Endothelial cell of umbilical vein (primary cell): ENCODE measurements at regions not wholly inside any gene's neighbourhood (a gene's known extent, or its start where the extent isn't known, plus 50 kb on each side); places are given as distances from the start of the nearest gene placed in this dataset.

Experiments used
- BruUV-seq: library from RNA; stranded (reverse); fragments of 400-500 nt; replicated peaks from 2 replicates; lab custom pipeline; 2021; lab: Mats Ljungman, UMichigan
- CTCF ChIA-PET: fragments of 300-600, 350-600 bp; sonication (Branson Sonifier 250); formaldehyde crosslinking; loops from one replicate; lab custom pipeline; 2021; ENCODE audit warnings: antibody characterized with exemption, inconsistent platforms; lab: Charles Lee
- POLR2A ChIA-PET: fragments of 300-600, 350-600 bp; sonication (Branson Sonifier 250); formaldehyde crosslinking; loops from one replicate; lab custom pipeline; 2021; ENCODE audit warnings: antibody characterized with exemption, inconsistent platforms; lab: Charles Lee
- DNase-seq: peaks from one replicate; pipeline ENCODE4 v3.0.0-alpha.2; 2011; ENCODE audit warnings: low read depth, low spot score
- FAIRE-seq: peaks from 2 replicates; lab custom pipeline; 2011; peaks lifted over from hg19 to GRCh38; lab: Jason Lieb, UNC
- H2AFZ ChIP-seq: 2 replicates; pipeline ENCODE4 v1.6.0; 2012; ENCODE audit warnings: low read depth, low read length, control low read depth, inconsistent platforms
- H3K27ac ChIP-seq: 2 replicates; pipeline ENCODE4 v1.5.1; 2011; ENCODE audit warnings: low read depth, mild to moderate bottlenecking, control low read depth, low read length, moderate library complexity; ENCODE audit not compliant: insufficient read depth
- H3K27me3 ChIP-seq, 2 experiments: 2 replicates each; pipeline versions ENCODE4 v1.6.0 to v1.6.1; 2011; ENCODE audit warnings: low read length in 2 of 2, mixed read lengths in 1 of 2; ENCODE audit not compliant: control insufficient read depth in 2 of 2, insufficient read depth in 2 of 2
- H3K36me3 ChIP-seq, 2 experiments: 2 replicates in 1 of 2; 3 replicates in 1 of 2; pipeline ENCODE4 v1.5.1; 2011; ENCODE audit warnings: low read length in 2 of 2, mild to moderate bottlenecking in 1 of 2, moderate library complexity in 1 of 2; ENCODE audit not compliant: control insufficient read depth in 2 of 2, insufficient read depth in 2 of 2; ENCODE audit errors: extremely low read depth in 1 of 2
- H3K4me1 ChIP-seq: 3 replicates; pipeline ENCODE4 v1.5.1; 2011; ENCODE audit warnings: mild to moderate bottlenecking, low read length; ENCODE audit not compliant: control insufficient read depth, insufficient read depth; ENCODE audit errors: extremely low read depth
- H3K4me2 ChIP-seq: 2 replicates; pipeline ENCODE4 v1.6.1; 2011; ENCODE audit warnings: low read length, control low read depth, mixed read lengths; ENCODE audit not compliant: insufficient read depth
- H3K4me3 ChIP-seq, 3 experiments: fragments of 200-600 bp in 1 of 3; sonication (generic), shearing (Covaris generic) in 1 of 3; replicated peaks in 1 of 3; 2 replicates each; pipeline ENCODE4 v1.5.1; 2011 to 2016; ENCODE audit warnings: control low read depth in 3 of 3, low read length in 3 of 3, mild to moderate bottlenecking in 2 of 3, inconsistent platforms in 1 of 3, low read depth in 1 of 3, moderate library complexity in 1 of 3; ENCODE audit not compliant: insufficient read depth in 1 of 3
- H3K79me2 ChIP-seq: 2 replicates; pipeline ENCODE4 v1.6.0; 2012; ENCODE audit warnings: low read length, inconsistent platforms; ENCODE audit not compliant: control insufficient read depth, insufficient read depth
- H3K9ac ChIP-seq: replicated peaks from 2 replicates; pipeline ENCODE3; 2011; ENCODE audit warnings: low read length, control low read depth; ENCODE audit not compliant: insufficient read depth; ENCODE audit errors: extremely low read depth
- H3K9me1 ChIP-seq: replicated peaks from 3 replicates; pipeline ENCODE4 v1.6.0; 2011; ENCODE audit warnings: mild to moderate bottlenecking, low read length; ENCODE audit not compliant: control insufficient read depth, insufficient read depth; ENCODE audit errors: extremely low read depth
- H3K9me3 ChIP-seq: replicated peaks from 2 replicates; pipeline ENCODE4 v1.5.1; 2012; ENCODE audit warnings: low read length, inconsistent platforms; ENCODE audit not compliant: control insufficient read depth, insufficient read depth
- H4K20me1 ChIP-seq: replicated peaks from 2 replicates; pipeline ENCODE3; 2011; ENCODE audit warnings: mild to moderate bottlenecking, low read length; ENCODE audit not compliant: control insufficient read depth, insufficient read depth; ENCODE audit errors: extremely low read depth
- EZH2 ChIP-seq: IDR thresholded peaks from 2 replicates; pipeline ENCODE4 v1.6.1; 2012; ENCODE audit warnings: borderline replicate concordance, low read depth, mild to moderate bottlenecking, moderate library complexity, low read length, inconsistent platforms; ENCODE audit not compliant: severe bottlenecking
- FOS ChIP-seq: IDR thresholded peaks from 2 replicates; pipeline ENCODE4 v1.6.1; 2011; ENCODE audit warnings: mild to moderate bottlenecking, low read length, moderate library complexity, borderline replicate concordance; ENCODE audit not compliant: insufficient read depth
- GATA2 ChIP-seq: IDR thresholded peaks from 2 replicates; pipeline ENCODE4 v1.7.0; 2011; ENCODE audit warnings: low read depth, mild to moderate bottlenecking, moderate library complexity, mixed read lengths, low read length; ENCODE audit not compliant: insufficient read length, insufficient read depth
- JUN ChIP-seq: IDR thresholded peaks from 2 replicates; pipeline ENCODE4 v1.6.1; 2011; ENCODE audit warnings: borderline replicate concordance, low read depth; ENCODE audit not compliant: insufficient read length, insufficient read depth
- MYC ChIP-seq: IDR thresholded peaks from one replicate; pipeline ENCODE4 v1.6.1; 2011; ENCODE audit warnings: mild to moderate bottlenecking, low read depth, low read length
- POLR2A ChIP-seq: IDR thresholded peaks from 2 replicates; pipeline ENCODE4 v1.6.1; 2012; ENCODE audit warnings: low read depth, mild to moderate bottlenecking, control low read depth, low read length
- POLR2AphosphoS5 ChIP-seq: IDR thresholded peaks from 2 replicates; pipeline ENCODE4 v1.6.1; 2012; ENCODE audit warnings: low read depth, mild to moderate bottlenecking, control low read depth, low read length, moderate library complexity; ENCODE audit not compliant: insufficient read depth
- dilution Hi-C: fragments of 300-500 bp; cut with MboI; formaldehyde crosslinking; loops from one replicate; pipeline ENCODE4 v1.15.0; 2019; ENCODE audit warnings: low sequenced_read_pairs; ENCODE audit not compliant: extremely low pct_ligation_motif_present
- intact Hi-C: fragments of 100-400 bp; cut with micrococcal nuclease; formaldehyde crosslinking; loops from one replicate; pipeline ENCODE4 v1.10.0; 2022
- TF ChIP-seq, protein P1 (sequence below): IDR thresholded peaks from 2 replicates; pipeline ENCODE4 v1.6.1; 2011; ENCODE audit not compliant: insufficient read depth, insufficient read length
- TF ChIP-seq, protein P2 (sequence below), 2 donors: IDR thresholded peaks; 1 replicate in 1 of 2; 2 replicates in 1 of 2; pipeline ENCODE4 v1.5.1; 2011; ENCODE audit warnings: low read length in 2 of 2, mild to moderate bottlenecking in 2 of 2, moderate library complexity in 2 of 2, control low read depth in 1 of 2, inconsistent platforms in 1 of 2, low read depth in 1 of 2; ENCODE audit not compliant: insufficient read depth in 1 of 2; ENCODE audit errors: extremely low read depth in 1 of 2

GRCh38 chr9:26535151-26535550 is 357.5 kb downstream of the CAAP1 start:
- no peak overlapping the region for H3K4me3 ChIP-seq
- H3K9ac ChIP-seq: no peak overlapping the region
- H4K20me1 ChIP-seq: no peaks in the 10 kb centered on the region
- no peak overlapping the region for H2AFZ ChIP-seq
- H3K4me2 ChIP-seq: no peak overlapping the region
- CTCF ChIA-PET: no interaction called here
- POLR2A ChIA-PET: no interaction called here
- H3K27me3 ChIP-seq: no peaks in the 10 kb centered on the region
- no TSS peak for BruUV-seq
- intact Hi-C loops (no loop called here), dilution Hi-C loops (no loop called here)
- FAIRE-seq (no peak), DNase-seq (no peak)
- no peak overlapping the region for H3K27ac ChIP-seq
- H3K9me3 ChIP-seq: no peaks in the 10 kb centered on the region
- H3K79me2 ChIP-seq: no peaks in the 10 kb centered on the region
- no peaks in the 10 kb centered on the region for H3K9me1 ChIP-seq
- H3K4me1 ChIP-seq: no peaks in the 10 kb centered on the region
- no peaks in the 10 kb centered on the region for H3K36me3 ChIP-seq
- TF ChIP-seq POLR2A (no peak), JUN (no peak), POLR2AphosphoS5 (no peak), FOS (no peak), GATA2 (no peak), MYC (no peak), EZH2 (no peak)
- TF ChIP-seq, protein P1, sequence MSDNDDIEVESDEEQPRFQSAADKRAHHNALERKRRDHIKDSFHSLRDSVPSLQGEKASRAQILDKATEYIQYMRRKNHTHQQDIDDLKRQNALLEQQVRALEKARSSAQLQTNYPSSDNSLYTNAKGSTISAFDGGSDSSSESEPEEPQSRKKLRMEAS: no peak
- TF ChIP-seq, protein P2, sequence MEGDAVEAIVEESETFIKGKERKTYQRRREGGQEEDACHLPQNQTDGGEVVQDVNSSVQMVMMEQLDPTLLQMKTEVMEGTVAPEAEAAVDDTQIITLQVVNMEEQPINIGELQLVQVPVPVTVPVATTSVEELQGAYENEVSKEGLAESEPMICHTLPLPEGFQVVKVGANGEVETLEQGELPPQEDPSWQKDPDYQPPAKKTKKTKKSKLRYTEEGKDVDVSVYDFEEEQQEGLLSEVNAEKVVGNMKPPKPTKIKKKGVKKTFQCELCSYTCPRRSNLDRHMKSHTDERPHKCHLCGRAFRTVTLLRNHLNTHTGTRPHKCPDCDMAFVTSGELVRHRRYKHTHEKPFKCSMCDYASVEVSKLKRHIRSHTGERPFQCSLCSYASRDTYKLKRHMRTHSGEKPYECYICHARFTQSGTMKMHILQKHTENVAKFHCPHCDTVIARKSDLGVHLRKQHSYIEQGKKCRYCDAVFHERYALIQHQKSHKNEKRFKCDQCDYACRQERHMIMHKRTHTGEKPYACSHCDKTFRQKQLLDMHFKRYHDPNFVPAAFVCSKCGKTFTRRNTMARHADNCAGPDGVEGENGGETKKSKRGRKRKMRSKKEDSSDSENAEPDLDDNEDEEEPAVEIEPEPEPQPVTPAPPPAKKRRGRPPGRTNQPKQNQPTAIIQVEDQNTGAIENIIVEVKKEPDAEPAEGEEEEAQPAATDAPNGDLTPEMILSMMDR (IDR thresholded peaks at IDR 0.05; ENCODE audit: extremely low read depth in 1 of 2, insufficient read depth in 1 of 2, low read depth in 1 of 2, low read length in 2 of 2): no peak
